HG02981 (cell line): ENCODE measurements at regions not wholly inside any gene's neighbourhood (a gene's known extent, or its start where the extent isn't known, plus 50 kb on each side); places are given as distances from the start of the nearest gene placed in this dataset.
A peak's percentile ranks its signal among the peaks of the same experiment; 100 is the strongest.
"Not testable (repeated sequence)": the region's sequence is repeated elsewhere in the genome, so short reads cannot be mapped to it uniquely, and the experiment has no call there.

Source experiments
- ATAC-seq: cut with Tn5 transposase; IDR thresholded peaks from one replicate; pipeline ENCODE4 v1.9.1; 2021; ENCODE audit warnings: mild to moderate bottlenecking, moderate library complexity; ENCODE audit not compliant: unreplicated experiment

DNA sequence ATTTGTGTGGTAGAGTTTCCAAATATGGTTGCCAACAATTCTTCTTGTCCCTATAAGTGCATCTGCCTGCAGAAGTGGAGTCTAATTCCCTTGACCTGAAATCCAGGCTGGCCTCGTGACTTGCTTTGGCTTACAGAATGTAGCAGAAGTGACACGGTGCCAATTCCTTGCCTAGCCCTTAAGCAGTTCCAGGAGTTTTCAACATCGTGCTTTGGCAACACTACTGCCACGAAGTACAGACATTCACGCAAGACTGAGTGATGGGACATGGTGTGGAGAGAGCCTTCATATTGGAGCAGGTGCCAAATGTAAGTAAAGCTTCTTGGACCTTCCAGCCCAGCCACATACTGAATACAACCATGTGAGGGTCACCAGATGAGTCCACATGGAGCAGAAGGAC is 92.9 kb upstream of the NEK6 start:
- ATAC-seq, result no peak

- ATAC-seq, result no peak
Observed at GRCh38 chr9:124174433-124174832, 83.3 kb upstream of the NEK6 start.

GRCh38 chr9:124177522-124177921 is 80.2 kb upstream of the NEK6 start:
- ATAC-seq, result not testable (repeated sequence)

- no peak for ATAC-seq
Observed at GRCh38 chr9:124179196-124180071, 78.3 kb upstream of the NEK6 start.

GRCh38 chr9:124180557-124180956 is 77.2 kb upstream of the NEK6 start:
- ATAC-seq, result no peak

GRCh38 chr9:124182741-124183140 is 75.0 kb upstream of the NEK6 start:
- ATAC-seq, result no peak

DNA sequence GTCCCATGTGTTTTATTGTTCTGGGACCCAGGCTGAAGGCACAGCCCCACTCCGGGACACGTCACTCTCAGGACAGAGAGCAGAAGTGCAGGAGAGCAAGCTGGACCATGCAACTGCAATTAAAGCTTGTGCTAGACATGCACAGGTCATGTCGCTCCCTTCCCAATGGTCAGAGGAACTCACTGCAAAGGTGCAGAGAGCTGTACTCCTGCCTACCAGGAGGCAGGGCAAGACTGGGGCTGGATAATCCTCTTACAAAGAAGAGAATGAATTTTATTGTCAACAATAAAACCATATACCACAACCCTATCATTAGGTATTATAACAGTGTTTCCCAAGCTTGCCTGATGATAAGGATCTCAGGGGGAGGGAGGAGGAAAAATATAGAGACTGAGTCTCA is 74.0 kb upstream of the NEK6 start:
- no peak for ATAC-seq

GRCh38 chr9:124185413-124185812 is 72.3 kb upstream of the NEK6 start:
- ATAC-seq, result no peak

DNA sequence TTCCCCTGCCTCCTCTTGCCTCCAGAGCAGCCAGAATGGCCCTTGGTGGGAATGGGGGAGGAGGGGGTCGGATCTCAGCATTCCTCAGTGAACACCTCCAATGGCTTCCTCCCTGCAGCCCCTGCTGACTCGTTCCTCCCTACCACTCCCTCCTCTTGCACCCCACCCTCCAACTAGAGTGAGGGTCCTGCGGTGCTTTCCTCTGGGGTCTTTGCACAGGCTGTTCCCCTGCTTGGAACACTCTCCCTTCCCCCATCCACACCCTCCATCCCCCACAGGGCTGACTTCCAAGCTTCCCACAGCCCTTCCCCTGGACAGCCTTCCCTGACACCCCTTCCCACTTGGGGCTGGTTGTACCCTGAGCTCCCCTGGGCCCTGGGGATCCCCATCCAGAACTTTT is 70.4 kb upstream of the NEK6 start:
- no peak for ATAC-seq

DNA sequence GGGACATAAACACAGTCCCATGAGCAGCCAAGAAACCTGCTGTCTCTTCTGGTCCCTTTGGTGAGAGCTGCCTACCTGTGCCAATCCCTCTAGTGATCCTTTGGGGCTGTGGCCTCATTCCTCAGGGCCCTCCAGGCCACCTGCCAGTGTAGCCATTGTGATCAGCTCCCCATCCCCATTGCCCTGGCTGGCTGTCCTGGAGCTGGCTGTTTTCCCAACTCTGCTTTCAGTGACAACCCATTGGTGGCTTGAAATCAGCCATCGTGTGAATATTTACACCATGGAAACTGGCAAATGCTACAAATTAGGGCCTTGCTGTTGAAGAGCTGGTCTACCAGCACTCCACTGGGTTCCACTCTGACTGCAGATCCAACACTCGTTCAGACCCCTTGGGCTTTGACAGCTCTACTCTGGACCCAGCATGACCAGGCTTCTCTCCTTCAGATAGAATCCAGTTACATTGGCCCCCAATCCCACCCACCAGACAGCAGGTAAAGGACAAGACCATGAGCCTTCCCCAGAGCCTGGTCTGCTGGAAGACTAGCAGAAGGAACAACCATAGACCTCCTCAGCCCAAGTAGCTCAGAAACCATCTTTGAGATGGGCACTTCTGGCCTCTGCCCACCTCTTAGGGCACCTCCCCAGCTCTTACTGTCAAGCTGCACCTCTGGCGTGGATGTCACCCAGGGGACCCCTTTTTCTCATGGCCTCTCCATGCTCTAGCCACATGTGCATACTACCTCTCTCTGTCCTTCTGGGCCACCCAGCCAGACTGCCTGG is 69.2 kb upstream of the NEK6 start:
- no peak for ATAC-seq

GRCh38 chr9:124190761-124191160 is 67.0 kb upstream of the NEK6 start:
- no peak for ATAC-seq

DNA sequence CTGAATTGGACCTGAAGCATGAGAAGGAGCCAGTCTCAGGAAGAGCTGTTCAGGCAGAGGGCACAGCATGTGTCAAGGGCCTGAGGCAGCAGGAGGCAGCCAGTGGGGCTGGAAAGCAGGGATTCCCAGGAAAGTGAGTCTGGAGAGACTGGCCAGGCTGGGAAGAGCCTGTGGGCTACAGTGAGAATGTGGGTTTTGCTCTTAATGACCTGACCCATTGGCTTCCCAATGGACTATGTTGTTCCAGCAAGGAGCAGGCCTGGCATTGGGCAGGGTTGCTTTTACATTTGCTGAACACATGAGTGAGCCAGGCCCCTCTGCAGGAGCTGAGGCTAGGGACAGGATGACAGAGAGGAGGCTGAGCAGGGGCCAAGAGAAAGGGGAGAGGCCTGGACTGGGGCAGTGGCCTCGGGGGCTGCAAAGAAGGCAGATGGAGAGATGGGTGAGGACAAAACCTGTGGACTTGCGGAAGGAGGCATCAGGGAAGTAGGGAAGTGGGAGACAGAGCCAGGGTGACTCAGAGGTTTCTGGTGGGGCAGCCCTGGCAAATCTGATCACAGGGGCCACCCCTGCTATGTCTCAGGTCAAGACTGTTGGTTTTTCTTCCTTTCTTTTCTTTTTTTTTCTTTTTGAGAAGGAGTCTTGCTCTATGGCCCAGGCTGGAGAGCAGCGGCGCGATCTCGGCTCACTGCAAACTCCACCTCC is 65.9 kb upstream of the NEK6 start:
- ATAC-seq, result no peak

GRCh38 chr9:124196814-124197176 is 61.0 kb upstream of the NEK6 start:
- no peak for ATAC-seq

GRCh38 chr9:124197177-124198095 is 60.3 kb upstream of the NEK6 start:
- peak; percentile 53 for ATAC-seq

DNA sequence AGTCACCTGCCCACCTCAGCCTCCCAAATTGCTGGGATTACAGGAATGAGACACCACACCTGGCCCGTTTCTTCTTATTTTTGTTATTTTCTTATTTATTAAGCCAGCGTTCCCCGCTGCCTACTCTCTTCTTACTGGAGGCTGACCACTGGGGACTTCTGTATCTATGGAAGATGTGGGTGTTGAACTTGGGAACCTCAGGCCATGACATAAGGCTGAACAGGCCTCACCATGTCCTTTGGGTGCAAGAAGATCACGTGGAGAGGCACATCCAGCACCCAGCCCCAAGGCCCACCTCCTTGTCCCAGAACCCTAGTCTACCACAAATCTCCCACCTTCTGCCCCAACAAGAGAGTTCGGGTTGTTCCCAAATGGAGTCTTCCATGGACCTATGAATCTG is 59.4 kb upstream of the NEK6 start:
- ATAC-seq, result no peak

- ATAC-seq, result no peak
Observed at GRCh38 chr9:124198948-124199347, 58.8 kb upstream of the NEK6 start.

DNA sequence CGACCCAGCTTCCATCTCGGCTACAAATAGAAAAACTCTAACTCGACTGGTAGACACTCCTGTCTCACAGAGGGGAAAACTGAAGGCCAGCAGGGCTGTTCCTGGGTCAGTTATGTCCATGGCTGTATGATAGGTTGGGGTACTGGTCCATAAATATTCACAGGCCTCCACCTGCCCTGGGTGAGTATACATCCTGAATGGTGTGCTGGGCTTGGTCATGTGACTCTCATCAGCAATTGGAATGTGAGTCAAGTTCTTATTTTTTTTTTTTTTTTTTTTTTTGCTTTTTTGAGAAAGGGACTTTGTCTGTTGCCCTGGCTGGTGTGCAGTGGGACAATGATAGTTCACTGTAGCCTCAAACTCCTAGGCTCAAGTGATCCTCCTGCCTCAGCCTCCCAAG is 58.3 kb upstream of the NEK6 start:
- no peak for ATAC-seq

DNA sequence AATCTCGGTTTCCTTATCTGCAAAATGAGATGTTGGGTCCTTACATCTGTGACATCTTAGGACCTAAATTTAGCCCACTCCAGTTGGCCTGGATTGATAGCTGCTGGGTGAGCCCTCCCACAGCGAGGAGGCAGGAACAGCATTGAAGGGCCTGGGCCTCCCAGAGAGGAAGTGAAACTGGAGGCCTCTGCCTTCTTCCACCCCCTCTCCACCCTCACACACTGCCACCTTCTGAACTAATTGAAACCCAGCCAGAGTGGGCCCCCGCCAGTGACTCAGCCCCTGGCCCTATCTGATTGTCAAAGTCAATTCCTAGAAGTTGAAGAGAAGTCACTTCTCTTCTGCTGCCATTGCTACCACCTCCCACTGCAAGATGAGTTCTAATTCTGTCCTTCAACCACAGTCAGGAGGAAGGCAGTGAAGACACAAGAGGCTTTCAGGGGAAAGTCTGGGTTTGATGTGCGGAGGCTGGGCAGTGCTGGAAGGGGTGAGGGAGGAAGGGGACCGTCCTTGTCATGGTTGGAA is 55.2 kb upstream of the NEK6 start:
- ATAC-seq, result peak; percentile 83

- ATAC-seq, result no peak
Observed at GRCh38 chr9:124205686-124206352, 51.9 kb upstream of the NEK6 start.

- ATAC-seq, result no peak
Observed at GRCh38 chr9:124206391-124206790, 51.4 kb upstream of the NEK6 start.
